Progenitor cell of endocrine pancreas (in vitro differentiated cells): ENCODE measurements at regions not wholly inside any gene's neighbourhood (a gene's known extent, or its start where the extent isn't known, plus 50 kb on each side); places are given as distances from the start of the nearest gene placed in this dataset.

ENCODE experiments used
- DNase-seq: peaks from one replicate; pipeline ENCODE4 v3.0.0; 2021; ENCODE audit warnings: low spot score; ENCODE audit not compliant: unreplicated experiment
- H3K27ac Mint-ChIP-seq: 2 replicates; pipeline ENCODE4 v1.8.0; 2021; ENCODE audit warnings: mild to moderate bottlenecking, moderate library complexity, mixed read lengths
- H3K27me3 Mint-ChIP-seq: 2 replicates; pipeline ENCODE4 v1.8.0; 2021; ENCODE audit warnings: mixed read lengths
- H3K36me3 Mint-ChIP-seq: 2 replicates; pipeline ENCODE4 v1.8.0; 2022; ENCODE audit warnings: mixed read lengths; ENCODE audit not compliant: insufficient read depth
- H3K4me1 Mint-ChIP-seq: 2 replicates; pipeline ENCODE4 v1.8.0; 2021; ENCODE audit warnings: low read depth, mixed read lengths
- H3K4me3 Mint-ChIP-seq: 2 replicates; pipeline ENCODE4 v1.8.0; 2021; ENCODE audit warnings: low read depth, mild to moderate bottlenecking, moderate library complexity, mixed read lengths
- H3K9me3 Mint-ChIP-seq: 2 replicates; pipeline ENCODE4 v1.8.0; 2021; ENCODE audit warnings: low read depth, mixed read lengths
- TF ChIP-seq, protein P1 (sequence below): fragments of 200-600 bp; sonication (generic); IDR thresholded peaks from one replicate; pipeline ENCODE4 v1.5.0; 2021; ENCODE audit warnings: antibody characterized with exemption, mild to moderate bottlenecking; ENCODE audit not compliant: unreplicated experiment

DNA sequence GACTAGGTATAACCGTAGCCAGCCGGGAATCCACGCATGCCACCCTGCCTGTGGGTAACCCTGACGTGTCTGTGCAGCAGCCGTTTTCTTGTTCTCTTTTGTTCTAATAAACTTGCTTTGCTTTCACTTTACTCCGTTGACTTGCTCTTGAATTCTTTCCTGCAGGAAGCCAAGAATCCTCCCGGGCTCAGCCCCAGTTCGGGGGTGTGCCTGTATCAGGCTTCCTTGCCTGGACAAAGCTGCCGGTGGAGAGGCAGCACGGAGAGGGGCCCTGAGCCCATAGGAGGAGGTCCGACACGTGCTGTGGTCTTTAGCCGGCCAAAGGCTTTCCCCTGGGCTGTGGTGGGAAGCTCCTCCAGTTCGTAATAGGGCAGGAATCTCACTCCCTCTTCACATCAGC, 256.5 kb upstream of the PPP2R2D start:
- Mint-ChIP-seq H3K4me3 (no peak overlapping the region), H3K36me3 (peaks cover 2% of the 10 kb centered on the region), H3K9me3 (peaks cover 21% of the 10 kb centered on the region), H3K27me3 (peaks cover 3% of the 10 kb centered on the region), H3K4me1 (peaks cover 23% of the 10 kb centered on the region), H3K27ac (no peak overlapping the region)
- TF ChIP-seq, protein P1, sequence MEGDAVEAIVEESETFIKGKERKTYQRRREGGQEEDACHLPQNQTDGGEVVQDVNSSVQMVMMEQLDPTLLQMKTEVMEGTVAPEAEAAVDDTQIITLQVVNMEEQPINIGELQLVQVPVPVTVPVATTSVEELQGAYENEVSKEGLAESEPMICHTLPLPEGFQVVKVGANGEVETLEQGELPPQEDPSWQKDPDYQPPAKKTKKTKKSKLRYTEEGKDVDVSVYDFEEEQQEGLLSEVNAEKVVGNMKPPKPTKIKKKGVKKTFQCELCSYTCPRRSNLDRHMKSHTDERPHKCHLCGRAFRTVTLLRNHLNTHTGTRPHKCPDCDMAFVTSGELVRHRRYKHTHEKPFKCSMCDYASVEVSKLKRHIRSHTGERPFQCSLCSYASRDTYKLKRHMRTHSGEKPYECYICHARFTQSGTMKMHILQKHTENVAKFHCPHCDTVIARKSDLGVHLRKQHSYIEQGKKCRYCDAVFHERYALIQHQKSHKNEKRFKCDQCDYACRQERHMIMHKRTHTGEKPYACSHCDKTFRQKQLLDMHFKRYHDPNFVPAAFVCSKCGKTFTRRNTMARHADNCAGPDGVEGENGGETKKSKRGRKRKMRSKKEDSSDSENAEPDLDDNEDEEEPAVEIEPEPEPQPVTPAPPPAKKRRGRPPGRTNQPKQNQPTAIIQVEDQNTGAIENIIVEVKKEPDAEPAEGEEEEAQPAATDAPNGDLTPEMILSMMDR, result no peak
- DNase-seq, result no peak

DNA sequence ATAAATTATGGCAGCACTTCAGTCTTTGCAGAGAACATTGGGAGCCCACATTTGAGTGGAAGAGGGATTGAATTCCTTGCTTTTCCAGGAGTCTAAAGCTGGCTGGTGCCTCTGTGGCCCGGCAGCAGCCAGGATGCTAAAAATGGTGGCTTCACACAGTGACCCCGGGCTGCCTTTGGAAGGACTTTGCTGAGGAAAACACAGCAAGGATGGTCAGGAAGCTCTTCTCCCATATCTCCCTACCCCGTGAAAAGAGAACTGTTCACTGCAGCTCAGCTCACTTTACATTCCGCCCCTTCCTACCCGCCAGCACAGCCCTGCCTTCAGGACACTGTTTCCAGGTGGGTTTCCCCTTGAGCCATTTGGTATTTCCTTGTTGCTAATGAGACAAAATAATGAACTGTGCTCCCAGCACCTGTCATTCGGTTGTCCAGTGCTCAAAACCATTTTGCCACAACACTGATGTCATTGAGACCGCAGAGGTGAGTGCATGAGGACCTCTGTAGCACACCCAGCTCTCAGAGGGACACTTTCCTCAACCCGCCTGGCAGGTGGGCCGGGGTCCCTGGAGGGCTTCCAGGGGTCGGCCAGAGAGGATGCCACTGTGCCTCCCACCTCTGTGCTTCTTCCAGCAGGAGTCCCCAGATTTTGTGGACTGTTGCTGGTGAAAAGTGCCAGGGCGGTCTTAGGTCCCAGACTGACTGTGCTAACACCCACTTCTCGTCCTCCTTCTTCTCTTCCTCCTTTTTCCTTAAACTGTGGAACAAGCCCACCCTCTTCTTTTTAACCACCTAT, 255.7 kb upstream of the PPP2R2D start:
- H3K27ac Mint-ChIP-seq, result no peak overlapping the region
- TF ChIP-seq, protein P1, result no peak
- no peak overlapping the region for H3K4me3 Mint-ChIP-seq
- peaks cover 2% of the 10 kb centered on the region for H3K36me3 Mint-ChIP-seq
- peaks cover 3% of the 10 kb centered on the region for H3K27me3 Mint-ChIP-seq
- H3K9me3 Mint-ChIP-seq, result peaks cover 20% of the 10 kb centered on the region
- DNase-seq, result no peak
- peaks cover 29% of the 10 kb centered on the region for H3K4me1 Mint-ChIP-seq

DNA sequence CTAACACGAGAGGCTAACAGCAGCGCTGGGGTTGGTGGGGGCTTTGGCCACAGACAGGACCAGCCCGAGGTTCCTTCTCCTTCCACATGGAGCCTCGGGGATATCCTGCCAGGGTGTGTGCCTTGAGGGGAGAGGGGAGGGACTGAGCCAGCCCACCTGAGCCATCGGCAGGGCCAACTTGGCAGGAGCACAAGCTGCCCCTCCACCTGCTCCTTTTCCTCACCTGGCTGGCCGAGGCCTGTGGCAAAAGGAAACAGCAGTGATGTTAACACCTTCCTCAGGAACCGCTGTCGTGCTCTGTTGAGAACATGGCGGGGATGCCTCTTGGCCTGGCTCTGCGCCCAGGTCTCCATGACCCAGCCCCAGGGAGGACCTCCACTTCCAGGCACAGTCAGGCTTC, 255.1 kb upstream of the PPP2R2D start:
- TF ChIP-seq, protein P1, result no peak
- Mint-ChIP-seq H3K36me3 (no peaks in the 10 kb centered on the region), H3K27me3 (peaks cover 3% of the 10 kb centered on the region), H3K4me3 (no peak overlapping the region), H3K9me3 (peaks cover 15% of the 10 kb centered on the region), H3K27ac (no peak overlapping the region), H3K4me1 (peaks cover 24% of the 10 kb centered on the region)
- DNase-seq, result no peak

DNA sequence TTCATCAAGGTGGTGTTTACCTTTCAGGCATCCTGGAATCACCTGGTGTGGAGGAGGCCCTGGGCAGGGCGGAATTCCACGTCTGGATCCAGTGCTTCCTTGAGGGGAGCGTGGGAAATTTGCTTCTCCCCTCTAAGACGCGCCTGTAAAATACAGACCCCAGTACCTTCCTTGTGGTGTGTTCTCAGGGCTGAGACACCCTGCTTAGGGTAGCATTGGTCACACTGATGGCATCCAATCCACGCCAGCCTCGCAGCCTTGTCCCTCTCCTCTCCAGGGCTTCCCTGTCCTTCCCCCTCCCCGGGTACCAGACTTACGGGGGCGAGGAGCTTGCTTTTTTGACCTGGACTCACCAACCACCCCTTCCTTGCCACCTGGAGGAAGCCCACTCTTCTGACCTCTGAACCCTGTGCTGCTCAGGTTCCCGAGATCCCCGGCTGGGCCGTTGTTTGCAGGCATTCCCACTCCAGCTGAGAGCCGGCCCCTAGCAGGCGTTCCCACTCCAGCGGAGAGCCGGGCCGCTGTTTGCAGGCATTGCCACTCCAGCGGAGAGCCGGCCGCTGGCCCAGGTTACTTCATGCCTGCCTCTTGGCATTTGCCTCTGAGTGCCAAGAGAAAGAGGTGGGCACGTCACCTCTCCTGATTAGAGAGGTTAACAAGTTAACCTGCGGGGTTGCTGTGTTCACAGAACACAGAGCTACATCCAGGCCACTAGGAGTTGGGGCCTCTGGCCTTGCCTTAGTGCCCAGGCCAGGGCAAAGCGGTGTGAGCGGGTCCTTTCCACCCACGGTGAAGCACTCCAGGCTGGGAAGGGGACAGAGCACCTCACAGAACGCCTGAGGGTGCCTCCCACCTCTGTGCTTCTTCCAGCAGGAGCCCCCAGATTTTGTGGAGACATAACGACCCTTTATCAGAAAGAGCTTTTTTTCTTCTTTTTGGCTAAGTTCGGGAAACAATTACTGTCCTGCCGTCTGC, 254.0 kb upstream of the PPP2R2D start:
- TF ChIP-seq, protein P1, result no peak
- no peak overlapping the region for H3K4me3 Mint-ChIP-seq
- H3K9me3 Mint-ChIP-seq, result peaks cover 11% of the 10 kb centered on the region
- no peaks in the 10 kb centered on the region for H3K36me3 Mint-ChIP-seq
- peaks cover 18% of the 10 kb centered on the region for H3K4me1 Mint-ChIP-seq
- peaks cover 10% of the 10 kb centered on the region for H3K27me3 Mint-ChIP-seq
- no peak for DNase-seq
- H3K27ac Mint-ChIP-seq, result no peak overlapping the region

DNA sequence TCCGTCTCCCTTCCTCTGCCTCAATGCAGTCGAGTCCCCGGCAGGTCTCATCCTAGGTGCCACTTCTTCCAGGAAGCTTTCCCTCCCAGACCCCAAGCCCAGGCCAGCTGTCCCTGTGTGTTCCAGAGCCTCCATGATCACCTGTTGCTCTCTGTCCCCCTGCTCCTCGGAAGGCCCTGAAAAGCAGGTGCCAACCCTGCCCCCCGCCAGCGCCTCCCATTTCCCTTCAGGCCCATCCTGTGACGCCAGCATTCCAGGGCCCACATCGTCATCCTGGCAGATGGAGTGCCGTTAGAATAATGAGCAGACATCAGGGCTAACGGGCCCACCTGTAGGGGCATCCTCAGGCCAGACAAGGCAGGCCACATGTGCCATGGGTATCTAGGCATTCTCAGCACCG, 253.0 kb upstream of the PPP2R2D start:
- H3K4me1 Mint-ChIP-seq, result peaks cover 15% of the 10 kb centered on the region
- peaks cover 7% of the 10 kb centered on the region for H3K9me3 Mint-ChIP-seq
- H3K27ac Mint-ChIP-seq, result peak overlapping the region; percentile 84
- H3K4me3 Mint-ChIP-seq, result no peak overlapping the region
- H3K36me3 Mint-ChIP-seq, result no peaks in the 10 kb centered on the region
- TF ChIP-seq, protein P1, result no peak
- DNase-seq, result no peak
- H3K27me3 Mint-ChIP-seq, result peaks cover 17% of the 10 kb centered on the region
